Stomach (tissue), 8 donors: ENCODE measurements at regions not wholly inside any gene's neighbourhood (a gene's known extent, or its start where the extent isn't known, plus 50 kb on each side); places are given as distances from the start of the nearest gene placed in this dataset.
"Not testable (repeated sequence)": the region's sequence is repeated elsewhere in the genome, so short reads cannot be mapped to it uniquely, and the experiment has no call there.

Experiments used
- DNase-seq, 2 donors: peaks; one replicate each; pipeline versions ENCODE4 v3.0.0 to v3.0.0-alpha.2; 2013 to 2019
- H3K27ac ChIP-seq, 5 donors: fragments of 200-600 bp in 4 of 5; sonication (generic) in 4 of 5; one replicate each; pipeline ENCODE4 v1.5.1; 2013 to 2019; ENCODE audit warnings: mild to moderate bottlenecking in 1 of 5, moderate library complexity in 1 of 5
- H3K27me3 ChIP-seq, 3 donors: fragments of 200-600 bp; sonication (generic); one replicate each; pipeline ENCODE4 v1.5.1; 2017 to 2019; ENCODE audit warnings: mixed run types in 1 of 3
- H3K36me3 ChIP-seq, 4 donors: fragments of 200-600 bp; sonication (generic); 1 replicate in 3 of 4; 2 replicates in 1 of 4; pipeline ENCODE4 v1.5.1; 2016 to 2019
- H3K4me1 ChIP-seq, 4 donors: fragments of 200-600 bp; sonication (generic); one replicate each; pipeline ENCODE4 v1.5.1; 2016 to 2019
- H3K4me3 ChIP-seq, 4 donors: fragments of 200-600 bp; sonication (generic) in 3 of 4; one replicate each; pipeline ENCODE4 v1.5.1; 2016 to 2019; ENCODE audit warnings: mild to moderate bottlenecking in 1 of 4
- H3K9me3 ChIP-seq, 4 donors: fragments of 200-600 bp; sonication (generic); one replicate each; pipeline ENCODE4 v1.5.1; 2016 to 2019
- EP300 ChIP-seq: sonication (generic); formaldehyde crosslinking; IDR thresholded peaks from one replicate; pipeline ENCODE4 v1.6.1; 2017; ENCODE audit warnings: antibody characterized with exemption
- POLR2A ChIP-seq, 4 donors: fragments of 450-650 bp; IDR thresholded peaks; one replicate each; pipeline ENCODE4 v1.6.1; 2016; ENCODE audit warnings: antibody characterized with exemption in 4 of 4, control low read depth in 2 of 4, mild to moderate bottlenecking in 1 of 4, moderate library complexity in 1 of 4
- POLR2AphosphoS5 ChIP-seq, 3 donors: sonication (generic); formaldehyde crosslinking; IDR thresholded peaks; one replicate each; pipeline ENCODE4 v1.6.1; 2016; ENCODE audit warnings: antibody characterized with exemption in 3 of 3
- WGBS, 5 donors: extraction: QIAGEN DNeasy Blood & Tissue Kit in 3 of 5; methylation state at CpG; one replicate each; pipeline versions ENCODE4 v1.1.5 to v1.1.7; 2013 to 2018; 5-methylcytosine and 5-hydroxymethylcytosine counted together
- intact Hi-C: fragments of 100-400 bp; cut with DNase I; formaldehyde crosslinking; loops from one replicate; pipeline ENCODE4 v1.15.1; 2023; ENCODE audit warnings: low total_unique reads
- TF ChIP-seq, protein P1 (sequence below), 7 experiments: fragments of 450-650 bp in 4 of 7; fragments of 200-600 bp in 3 of 7; sonication (generic) in 3 of 7; IDR thresholded peaks; one replicate each; pipeline ENCODE4 v1.5.1; 2016 to 2019; ENCODE audit warnings: antibody characterized with exemption in 7 of 7, control low read depth in 2 of 7, mild to moderate bottlenecking in 1 of 7
- donor health status: healthy with polysubstance abuse.
- donor health status: Bipolar disorder and iron deficiency.
- donor health status: healthy.

GRCh38 chr11:12603143-12604088 lies 70.8 kb upstream of the TEAD1 start:
- Histone ChIP-seq H3K9me3 (no peaks in the 10 kb centered on the region), H3K27ac (no peak overlapping the region), H3K4me1 (peaks cover 0 to 12% (median 0%) of the 10 kb centered on the region in 4 donors), H3K4me3 (no peak overlapping the region), H3K36me3 (no peaks in the 10 kb centered on the region), H3K27me3 (no peaks in the 10 kb centered on the region)
- intact Hi-C loops = no loop called here
- TF ChIP-seq POLR2A (IDR thresholded peaks at IDR 0.05) (no peak), POLR2AphosphoS5 (IDR thresholded peaks at IDR 0.05) (no peak), EP300 (no peak)
- TF ChIP-seq, protein P1, sequence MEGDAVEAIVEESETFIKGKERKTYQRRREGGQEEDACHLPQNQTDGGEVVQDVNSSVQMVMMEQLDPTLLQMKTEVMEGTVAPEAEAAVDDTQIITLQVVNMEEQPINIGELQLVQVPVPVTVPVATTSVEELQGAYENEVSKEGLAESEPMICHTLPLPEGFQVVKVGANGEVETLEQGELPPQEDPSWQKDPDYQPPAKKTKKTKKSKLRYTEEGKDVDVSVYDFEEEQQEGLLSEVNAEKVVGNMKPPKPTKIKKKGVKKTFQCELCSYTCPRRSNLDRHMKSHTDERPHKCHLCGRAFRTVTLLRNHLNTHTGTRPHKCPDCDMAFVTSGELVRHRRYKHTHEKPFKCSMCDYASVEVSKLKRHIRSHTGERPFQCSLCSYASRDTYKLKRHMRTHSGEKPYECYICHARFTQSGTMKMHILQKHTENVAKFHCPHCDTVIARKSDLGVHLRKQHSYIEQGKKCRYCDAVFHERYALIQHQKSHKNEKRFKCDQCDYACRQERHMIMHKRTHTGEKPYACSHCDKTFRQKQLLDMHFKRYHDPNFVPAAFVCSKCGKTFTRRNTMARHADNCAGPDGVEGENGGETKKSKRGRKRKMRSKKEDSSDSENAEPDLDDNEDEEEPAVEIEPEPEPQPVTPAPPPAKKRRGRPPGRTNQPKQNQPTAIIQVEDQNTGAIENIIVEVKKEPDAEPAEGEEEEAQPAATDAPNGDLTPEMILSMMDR (IDR thresholded peaks at IDR 0.05) = no peak
- DNase-seq = no peak
- WGBS, 5 donors = 50 to 89% (median 82%) methylated on average over 3 of the region's 3 CpGs

GRCh38 chr11:12604557-12605153 lies 69.6 kb upstream of the TEAD1 start:
- Histone ChIP-seq H3K27me3 (no peaks in the 10 kb centered on the region), H3K4me3 (no peak overlapping the region), H3K4me1 (peaks cover 0 to 2% (median 0%) of the 10 kb centered on the region in 4 donors), H3K9me3 (no peaks in the 10 kb centered on the region), H3K36me3 (no peaks in the 10 kb centered on the region), H3K27ac (no peak overlapping the region)
- intact Hi-C loops = no loop called here
- no peak for TF ChIP-seq POLR2A (IDR thresholded peaks at IDR 0.05)
- TF ChIP-seq, protein P1 (IDR thresholded peaks at IDR 0.05) = no peak
- no peak for TF ChIP-seq EP300
- no peak for TF ChIP-seq POLR2AphosphoS5 (IDR thresholded peaks at IDR 0.05)
- DNase-seq = no peak
- WGBS, 5 donors = 50 to 73% (median 65%) methylated on average over 1 of the region's 1 CpG

DNA sequence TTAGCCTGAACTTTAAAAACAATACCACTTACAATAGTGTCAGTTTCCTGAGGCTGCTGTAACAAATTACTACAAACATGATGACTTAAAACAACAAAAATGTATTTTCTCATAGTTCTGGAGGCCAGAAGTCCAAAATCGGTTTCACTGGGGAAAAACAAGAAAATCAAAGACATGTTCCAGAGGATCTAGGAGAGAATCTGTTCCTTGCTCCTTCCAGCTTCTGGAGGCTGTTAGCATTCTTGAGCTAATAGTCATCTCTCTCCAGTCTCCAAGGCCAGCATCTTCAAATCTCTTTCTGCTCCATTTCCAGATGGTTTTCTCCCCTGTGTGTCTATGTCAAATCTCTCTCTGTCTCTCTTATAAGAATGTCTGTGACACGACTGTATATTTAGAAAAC lies 67.6 kb upstream of the TEAD1 start:
- 55 to 77% (median 68%) methylated on average over 2 of the region's 2 CpGs for WGBS, 5 donors
- no peak for DNase-seq
- Histone ChIP-seq H3K9me3 (peaks cover 0 to 8% (median 2%) of the 10 kb centered on the region in 4 donors), H3K4me1 (no peaks in the 10 kb centered on the region), H3K36me3 (no peaks in the 10 kb centered on the region), H3K4me3 (no peak overlapping the region), H3K27me3 (no peaks in the 10 kb centered on the region), H3K27ac (no peak overlapping the region)
- intact Hi-C loops = no loop called here
- TF ChIP-seq POLR2AphosphoS5 (IDR thresholded peaks at IDR 0.05) = no peak
- TF ChIP-seq POLR2A (IDR thresholded peaks at IDR 0.05) = no peak
- TF ChIP-seq, protein P1 (IDR thresholded peaks at IDR 0.05) = no peak
- no peak for TF ChIP-seq EP300

DNA sequence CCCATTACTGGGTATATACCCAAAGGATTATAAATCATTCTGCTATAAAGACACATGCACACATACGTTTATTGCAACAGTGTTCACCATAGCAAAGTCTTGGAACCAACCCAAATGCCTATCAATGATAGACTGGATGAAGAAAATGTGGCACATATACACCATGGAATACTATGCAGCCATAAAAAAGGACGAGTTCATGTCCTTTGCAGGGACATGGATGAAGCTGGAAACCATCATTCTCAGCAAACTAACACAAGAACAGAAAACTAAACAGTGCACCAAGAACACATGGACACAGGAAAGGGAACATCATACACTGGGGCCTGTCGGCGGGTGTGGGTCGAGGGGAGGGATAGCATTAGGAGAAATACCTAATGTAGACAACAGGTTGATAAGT lies 65.5 kb upstream of the TEAD1 start:
- H3K9me3 ChIP-seq = peaks cover 0 to 13% (median 8%) of the 10 kb centered on the region in 4 donors
- H3K4me3 ChIP-seq, H3K36me3 ChIP-seq, DNase-seq, H3K4me1 ChIP-seq, intact Hi-C loops, H3K27me3 ChIP-seq, H3K27ac ChIP-seq: not testable (repeated sequence)
- 64 to 89% (median 87%) methylated on average over 5 of the region's 5 CpGs for WGBS, 5 donors
